CD4-positive, alpha-beta memory T cell (primary cell): ENCODE measurements at regions not wholly inside any gene's neighbourhood (a gene's known extent, or its start where the extent isn't known, plus 50 kb on each side); places are given as distances from the start of the nearest gene placed in this dataset.
"Not testable (repeated sequence)": the region's sequence is repeated elsewhere in the genome, so short reads cannot be mapped to it uniquely, and the experiment has no call there.

ENCODE experiments used
- CTCF ChIA-PET: fragments of 350-600 bp; sonication (Branson Sonifier 250); formaldehyde crosslinking; loops from one replicate; lab custom pipeline; 2021; ENCODE audit warnings: inconsistent platforms; ENCODE audit not compliant: partially characterized antibody; lab: Charles Lee
- POLR2A ChIA-PET: fragments of 350-600 bp; sonication (Branson Sonifier 250); formaldehyde crosslinking; loops from one replicate; lab custom pipeline; 2021; ENCODE audit not compliant: partially characterized antibody; lab: Charles Lee
- DNase-seq, 5 donors: peaks; one replicate each; pipeline versions ENCODE4 v3.0.0 to v3.0.0-alpha.2; 2020 to 2022; ENCODE audit warnings: mixed read lengths in 1 of 5
- H3K27ac ChIP-seq: one replicate; pipeline ENCODE4 v1.7.0; 2013; ENCODE audit warnings: low read depth, low read length
- H3K27me3 ChIP-seq: 2 replicates; pipeline ENCODE4 v1.7.0; 2013; ENCODE audit warnings: mild to moderate bottlenecking, low read length, moderate library complexity; ENCODE audit not compliant: insufficient read depth
- H3K36me3 ChIP-seq: 2 replicates; pipeline ENCODE4 v1.7.0; 2013; ENCODE audit warnings: mild to moderate bottlenecking, low read length, moderate library complexity; ENCODE audit not compliant: insufficient read depth
- H3K4me1 ChIP-seq: 2 replicates; pipeline ENCODE4 v1.7.0; 2013; ENCODE audit warnings: mild to moderate bottlenecking, low read length, moderate library complexity; ENCODE audit not compliant: insufficient read depth
- H3K4me3 ChIP-seq, 2 donors: one replicate each; pipeline ENCODE4 v1.7.0; 2013; ENCODE audit warnings: low read length in 2 of 2, mild to moderate bottlenecking in 1 of 2
- H3K9me3 ChIP-seq, 2 donors: one replicate each; pipeline ENCODE4 v1.7.0; 2013; ENCODE audit warnings: low read length in 2 of 2, control low read depth in 1 of 2; ENCODE audit not compliant: control insufficient read depth in 1 of 2
- H3K27ac Mint-ChIP-seq, 7 donors: one replicate each; pipeline ENCODE4 v1.8.0; 2020 to 2021; ENCODE audit warnings: mixed read lengths in 7 of 7, mild to moderate bottlenecking in 6 of 7, inconsistent platforms in 3 of 7, moderate library complexity in 3 of 7
- H3K27me3 Mint-ChIP-seq, 2 donors: one replicate each; pipeline ENCODE4 v1.8.0; 2020 to 2021; ENCODE audit warnings: mixed read lengths in 2 of 2
- H3K36me3 Mint-ChIP-seq, 2 donors: one replicate each; pipeline ENCODE4 v1.8.0; 2020 to 2021; ENCODE audit warnings: mixed read lengths in 2 of 2, inconsistent platforms in 1 of 2, mild to moderate bottlenecking in 1 of 2
- H3K4me1 Mint-ChIP-seq, 4 donors: one replicate each; pipeline ENCODE4 v1.8.0; 2020 to 2021; ENCODE audit warnings: mixed read lengths in 4 of 4, mild to moderate bottlenecking in 1 of 4
- H3K4me3 Mint-ChIP-seq, 8 donors: one replicate each; pipeline ENCODE4 v1.8.0; 2020 to 2021; ENCODE audit warnings: mixed read lengths in 8 of 8, mild to moderate bottlenecking in 7 of 8, moderate library complexity in 6 of 8, inconsistent platforms in 3 of 8
- H3K9me3 Mint-ChIP-seq, 8 donors: one replicate each; pipeline ENCODE4 v1.8.0; 2020 to 2021; ENCODE audit warnings: mixed read lengths in 8 of 8, mild to moderate bottlenecking in 5 of 8, inconsistent platforms in 3 of 8, moderate library complexity in 1 of 8
- intact Hi-C: fragments of 100-400 bp; cut with micrococcal nuclease; formaldehyde crosslinking; loops from one replicate; pipeline ENCODE4 v1.15.1; 2023

DNA sequence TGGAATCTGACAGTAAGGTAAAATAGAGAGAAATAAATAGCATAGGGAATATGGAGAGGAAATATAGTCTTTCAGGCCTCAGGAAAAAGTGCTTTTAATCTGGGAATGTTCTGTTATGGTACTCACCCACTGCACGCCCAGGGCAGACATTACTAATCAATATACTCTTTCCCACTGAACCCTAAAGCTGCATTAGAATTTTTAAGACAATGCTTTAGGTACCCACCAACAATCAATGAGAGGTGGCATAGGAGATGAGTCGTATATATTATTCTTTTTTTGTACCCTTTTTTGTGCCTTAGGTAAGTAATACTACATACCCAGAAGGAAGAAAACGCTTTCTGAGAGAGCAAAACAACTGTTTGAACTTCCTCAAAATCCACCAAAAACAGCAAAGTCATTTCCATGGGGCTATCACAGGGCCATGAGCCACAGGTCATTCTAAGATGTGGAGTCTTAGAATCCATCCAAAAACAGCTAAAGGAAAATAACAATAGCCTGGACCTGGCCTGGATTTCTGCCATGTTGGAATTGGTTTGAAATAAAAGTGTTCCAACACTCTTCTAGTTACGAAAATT lies 542.1 kb downstream of the XYLT1 start:
- no peaks in the 10 kb centered on the region for H3K9me3 Mint-ChIP-seq
- H3K9me3 ChIP-seq, result no peaks in the 10 kb centered on the region
- no peaks in the 10 kb centered on the region for H3K36me3 ChIP-seq
- H3K27me3 Mint-ChIP-seq, result peaks cover 3 to 5% of the 10 kb centered on the region in 2 donors
- no peak overlapping the region for H3K27ac ChIP-seq
- H3K4me1 Mint-ChIP-seq, result no peaks in the 10 kb centered on the region
- intact Hi-C loops, result no loop called here
- no peak for DNase-seq
- no peaks in the 10 kb centered on the region for H3K27me3 ChIP-seq
- no peaks in the 10 kb centered on the region for H3K4me1 ChIP-seq
- no peak overlapping the region for H3K4me3 Mint-ChIP-seq
- ChIA-PET CTCF (no interaction called here), POLR2A (no interaction called here)
- H3K27ac Mint-ChIP-seq, result no peak overlapping the region
- H3K4me3 ChIP-seq, result no peak overlapping the region
- no peaks in the 10 kb centered on the region for H3K36me3 Mint-ChIP-seq

DNA sequence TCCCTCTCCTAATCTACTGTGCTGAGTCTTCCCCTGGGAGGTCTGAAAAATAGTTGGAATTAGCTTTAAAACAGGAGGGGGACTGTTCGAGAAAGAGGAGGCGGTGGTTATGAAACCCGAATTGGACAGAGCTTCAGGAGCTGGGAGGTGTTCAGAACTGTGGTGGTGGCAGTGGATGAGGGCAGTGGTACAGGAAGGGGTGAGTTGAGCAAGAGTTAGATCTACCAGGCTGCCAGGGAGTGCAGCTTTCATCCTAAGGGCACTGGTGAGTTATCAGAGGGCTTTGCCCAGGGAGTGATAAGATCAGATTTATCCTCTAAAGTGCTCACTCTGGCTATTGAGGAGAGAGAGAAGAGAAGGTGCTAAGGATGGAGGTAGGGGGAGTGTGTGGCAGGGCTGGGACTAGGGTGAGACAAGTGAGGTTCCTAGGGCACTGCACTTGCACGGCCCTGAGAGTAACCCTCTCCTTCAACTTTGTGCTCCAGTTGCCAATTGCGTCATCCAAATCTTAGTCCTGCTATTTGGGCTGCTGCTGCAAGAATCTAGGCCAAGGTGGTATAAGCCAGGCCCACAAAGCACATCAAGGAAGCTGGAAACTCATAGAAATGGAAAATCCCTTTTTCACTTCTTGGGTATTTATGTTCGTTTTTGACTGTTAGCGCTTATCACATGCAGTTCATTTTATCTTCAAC lies 540.3 kb downstream of the XYLT1 start:
- Mint-ChIP-seq H3K27ac (no peak overlapping the region), H3K36me3 (no peaks in the 10 kb centered on the region), H3K4me1 (no peaks in the 10 kb centered on the region), H3K9me3 (no peaks in the 10 kb centered on the region), H3K27me3 (peaks cover 5 to 7% of the 10 kb centered on the region in 2 donors), H3K4me3 (no peak overlapping the region)
- H3K4me1 ChIP-seq, result no peaks in the 10 kb centered on the region
- H3K9me3 ChIP-seq, result no peaks in the 10 kb centered on the region
- ChIA-PET POLR2A (no interaction called here), CTCF (no interaction called here)
- DNase-seq, result no peak
- intact Hi-C loops, result no loop called here
- H3K36me3 ChIP-seq, result no peaks in the 10 kb centered on the region
- H3K27ac ChIP-seq, result no peak overlapping the region
- H3K4me3 ChIP-seq, result no peak overlapping the region
- H3K27me3 ChIP-seq, result no peaks in the 10 kb centered on the region

DNA sequence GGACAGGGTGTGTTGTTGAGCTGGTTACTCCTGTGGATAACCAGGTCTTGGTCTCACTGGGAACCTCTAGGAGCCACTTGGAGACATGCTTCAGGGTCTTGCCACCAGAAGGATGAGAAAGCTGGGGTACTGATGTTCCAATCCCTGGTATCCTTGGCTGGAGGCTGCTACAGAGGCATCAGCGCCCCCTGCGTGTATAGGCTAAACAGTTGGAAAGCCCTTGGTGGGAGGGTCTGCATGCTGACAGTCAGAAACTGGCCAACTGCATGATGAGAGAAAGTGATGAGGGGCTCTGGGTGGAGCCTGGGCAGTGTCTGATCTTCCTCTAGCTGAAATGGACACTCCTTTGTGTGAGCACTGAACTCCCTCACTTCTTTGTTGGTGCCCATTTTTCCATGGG lies 536.9 kb downstream of the XYLT1 start:
- POLR2A ChIA-PET, result no interaction called here
- Histone ChIP-seq H3K4me3 (no peak overlapping the region), H3K27ac (no peak overlapping the region), H3K4me1 (no peaks in the 10 kb centered on the region), H3K27me3 (no peaks in the 10 kb centered on the region), H3K36me3 (no peaks in the 10 kb centered on the region), H3K9me3 (no peaks in the 10 kb centered on the region)
- Mint-ChIP-seq H3K9me3 (peaks cover 0 to 2% (median 0%) of the 10 kb centered on the region in 8 donors), H3K27me3 (peaks cover 7 to 11% of the 10 kb centered on the region in 2 donors), H3K27ac (no peak overlapping the region), H3K36me3 (no peaks in the 10 kb centered on the region), H3K4me3 (no peak overlapping the region), H3K4me1 (no peaks in the 10 kb centered on the region)
- intact Hi-C loops, result no loop called here
- DNase-seq, result no peak
- CTCF ChIA-PET, result no interaction called here

DNA sequence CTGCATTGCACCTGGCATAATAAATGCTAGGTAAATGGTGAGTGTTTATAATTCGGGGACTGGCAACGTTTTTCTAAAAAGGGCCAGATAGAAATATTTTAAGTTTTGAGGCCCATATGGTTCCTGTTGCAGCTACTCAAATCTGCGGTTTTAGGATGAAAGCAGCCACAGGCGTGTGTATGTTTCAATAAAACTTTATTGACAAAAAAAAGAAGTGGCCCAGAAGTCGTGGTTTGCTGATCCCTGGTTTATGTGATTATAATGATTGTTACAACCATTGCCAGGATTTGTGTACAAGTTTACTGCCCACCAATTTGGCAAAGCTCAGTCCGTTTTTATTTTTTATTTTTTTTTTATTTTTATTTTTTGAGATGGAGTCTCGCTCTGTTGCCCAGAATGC lies 536.1 kb downstream of the XYLT1 start:
- DNase-seq, result no peak
- H3K27me3 Mint-ChIP-seq, result peaks cover 7 to 14% of the 10 kb centered on the region in 2 donors
- H3K36me3 Mint-ChIP-seq, result no peaks in the 10 kb centered on the region
- H3K27ac Mint-ChIP-seq, result no peak overlapping the region
- Histone ChIP-seq H3K4me1 (no peaks in the 10 kb centered on the region), H3K27ac (no peak overlapping the region), H3K4me3 (no peak overlapping the region), H3K27me3 (no peaks in the 10 kb centered on the region), H3K36me3 (no peaks in the 10 kb centered on the region), H3K9me3 (no peaks in the 10 kb centered on the region)
- no peaks in the 10 kb centered on the region for H3K4me1 Mint-ChIP-seq
- peaks cover 0 to 2% (median 0%) of the 10 kb centered on the region in 8 donors for H3K9me3 Mint-ChIP-seq
- ChIA-PET CTCF (no interaction called here), POLR2A (no interaction called here)
- intact Hi-C loops, result no loop called here
- no peak overlapping the region for H3K4me3 Mint-ChIP-seq

DNA sequence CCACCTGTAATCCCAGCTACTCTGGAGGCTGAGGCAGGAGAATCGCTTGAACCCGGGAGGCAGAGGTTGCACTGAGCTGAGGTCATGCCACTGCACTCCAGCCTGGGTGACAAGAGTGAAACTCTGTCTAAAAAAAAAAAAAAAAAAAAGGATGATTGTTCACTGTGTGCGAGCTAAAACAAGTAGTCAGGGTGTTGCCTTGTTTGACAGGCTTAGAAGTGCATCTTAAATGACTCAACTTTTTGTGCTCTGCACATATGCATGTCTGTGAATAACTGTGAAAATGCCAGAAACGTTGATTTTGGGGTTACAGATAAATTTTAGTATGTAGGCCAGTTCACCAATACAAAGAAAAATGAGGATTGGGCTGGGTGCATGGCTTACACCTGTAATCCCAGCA lies 534.9 kb downstream of the XYLT1 start:
- H3K36me3 Mint-ChIP-seq, H3K4me3 ChIP-seq, H3K27ac Mint-ChIP-seq, CTCF ChIA-PET, POLR2A ChIA-PET, H3K9me3 ChIP-seq, DNase-seq, intact Hi-C loops, H3K4me3 Mint-ChIP-seq, H3K4me1 ChIP-seq, H3K4me1 Mint-ChIP-seq, H3K27me3 ChIP-seq, H3K27ac ChIP-seq, H3K36me3 ChIP-seq, H3K9me3 Mint-ChIP-seq: not testable (repeated sequence)
- H3K27me3 Mint-ChIP-seq, result peaks cover 5 to 14% of the 10 kb centered on the region in 2 donors

DNA sequence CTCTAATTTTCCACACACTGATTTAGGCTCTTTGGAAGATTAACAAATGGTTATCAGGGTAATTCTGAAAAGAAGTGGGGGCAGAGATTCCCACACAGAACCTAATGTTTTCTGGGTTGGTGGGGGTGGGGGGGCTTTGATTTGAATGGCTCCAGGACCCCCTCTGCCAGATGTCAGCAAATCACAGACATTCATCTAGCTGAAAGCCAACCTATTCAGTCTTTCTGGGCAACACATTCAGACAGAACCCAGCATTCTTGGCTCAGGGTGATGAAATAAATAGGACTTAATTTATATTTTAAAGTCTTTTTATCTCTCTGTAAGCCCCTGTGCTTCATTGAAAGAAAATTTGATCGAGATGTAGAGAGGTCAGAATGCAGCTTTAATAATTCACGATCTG lies 533.2 kb downstream of the XYLT1 start:
- Histone ChIP-seq H3K27me3 (no peaks in the 10 kb centered on the region), H3K27ac (no peak overlapping the region), H3K9me3 (no peaks in the 10 kb centered on the region), H3K4me1 (no peaks in the 10 kb centered on the region), H3K4me3 (no peak overlapping the region), H3K36me3 (no peaks in the 10 kb centered on the region)
- intact Hi-C loops, result no loop called here
- Mint-ChIP-seq H3K27me3 (peaks cover 2 to 14% of the 10 kb centered on the region in 2 donors), H3K27ac (no peak overlapping the region), H3K9me3 (peaks cover 0 to 2% (median 0%) of the 10 kb centered on the region in 8 donors), H3K4me3 (no peak overlapping the region), H3K4me1 (peaks cover 0 to 2% (median 0%) of the 10 kb centered on the region in 4 donors), H3K36me3 (no peaks in the 10 kb centered on the region)
- POLR2A ChIA-PET, result no interaction called here
- CTCF ChIA-PET, result no interaction called here
- DNase-seq, result no peak

DNA sequence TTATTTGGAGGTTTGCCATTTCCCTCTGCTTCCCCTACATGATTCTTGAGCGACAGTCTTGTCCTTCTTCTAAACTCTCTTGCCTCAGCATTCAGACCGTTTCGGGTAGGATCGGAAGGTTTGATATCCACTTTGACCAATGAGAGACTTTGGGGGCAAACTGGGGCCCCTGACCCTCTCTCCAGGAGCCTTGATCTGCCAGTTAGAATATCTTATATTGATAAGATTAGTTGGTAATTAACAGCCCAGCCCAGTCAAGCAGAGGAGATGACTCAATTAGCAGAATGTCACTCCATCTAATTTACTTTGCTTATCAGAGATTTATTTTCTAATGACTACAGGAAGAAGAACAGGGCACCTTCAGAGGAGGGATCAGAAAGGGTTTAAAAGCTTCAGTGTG lies 532.8 kb downstream of the XYLT1 start:
- CTCF ChIA-PET, result no interaction called here
- Histone ChIP-seq H3K27me3 (no peaks in the 10 kb centered on the region), H3K27ac (no peak overlapping the region), H3K9me3 (no peaks in the 10 kb centered on the region), H3K36me3 (no peaks in the 10 kb centered on the region), H3K4me3 (no peak overlapping the region), H3K4me1 (no peaks in the 10 kb centered on the region)
- H3K9me3 Mint-ChIP-seq, result peaks cover 0 to 2% (median 0%) of the 10 kb centered on the region in 8 donors
- DNase-seq, result no peak
- H3K4me1 Mint-ChIP-seq, result peaks cover 0 to 2% (median 0%) of the 10 kb centered on the region in 4 donors
- no peaks in the 10 kb centered on the region for H3K36me3 Mint-ChIP-seq
- no peak overlapping the region for H3K27ac Mint-ChIP-seq
- POLR2A ChIA-PET, result no interaction called here
- H3K4me3 Mint-ChIP-seq, result no peak overlapping the region
- intact Hi-C loops, result no loop called here
- H3K27me3 Mint-ChIP-seq, result peaks cover 2 to 14% of the 10 kb centered on the region in 2 donors
